GM13977 (cell line): ENCODE measurements at regions not wholly inside any gene's neighbourhood (a gene's known extent, or its start where the extent isn't known, plus 50 kb on each side); places are given as distances from the start of the nearest gene placed in this dataset.

Experiments
- DNase-seq: peaks from one replicate; pipeline ENCODE4 v3.0.0; 2012; ENCODE audit warnings: low spot score
- in situ Hi-C: fragments of 300-500 bp; cut with MboI; formaldehyde crosslinking; loops from one replicate; pipeline ENCODE4 v1.12.0; 2022; ENCODE audit warnings: low sequenced_read_pairs, low pct_unique_long_range_greater_than_20kb, mixed read lengths, inconsistent platforms; ENCODE audit not compliant: unreplicated experiment
- TF ChIP-seq, protein P1 (sequence below): IDR thresholded peaks from 2 replicates; pipeline ENCODE4 v1.5.1; 2012; ENCODE audit warnings: mild to moderate bottlenecking, control low read depth; ENCODE audit not compliant: insufficient read depth; ENCODE audit errors: extremely low read depth, missing control alignments

DNA sequence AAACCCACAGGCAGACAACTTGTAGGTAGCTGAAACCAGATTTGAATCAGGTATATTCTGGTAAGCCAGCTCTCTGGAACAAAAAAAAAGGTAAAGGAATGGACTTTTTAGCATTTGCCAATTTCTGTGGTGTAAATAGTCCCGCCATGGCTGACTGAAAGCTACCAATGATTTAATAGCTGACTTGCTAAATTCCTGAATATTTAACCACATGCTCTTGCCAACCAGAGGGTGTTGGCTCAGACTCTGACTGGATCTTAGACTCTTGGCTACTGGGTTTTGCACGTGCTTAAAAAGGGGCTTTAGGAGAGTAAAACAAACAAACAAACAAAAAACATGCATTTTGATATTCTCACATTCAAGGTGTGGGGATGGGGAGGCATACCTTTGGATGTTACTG lies 600.0 kb upstream of the CDH4 start:
- in situ Hi-C loops = no loop called here
- TF ChIP-seq, protein P1, sequence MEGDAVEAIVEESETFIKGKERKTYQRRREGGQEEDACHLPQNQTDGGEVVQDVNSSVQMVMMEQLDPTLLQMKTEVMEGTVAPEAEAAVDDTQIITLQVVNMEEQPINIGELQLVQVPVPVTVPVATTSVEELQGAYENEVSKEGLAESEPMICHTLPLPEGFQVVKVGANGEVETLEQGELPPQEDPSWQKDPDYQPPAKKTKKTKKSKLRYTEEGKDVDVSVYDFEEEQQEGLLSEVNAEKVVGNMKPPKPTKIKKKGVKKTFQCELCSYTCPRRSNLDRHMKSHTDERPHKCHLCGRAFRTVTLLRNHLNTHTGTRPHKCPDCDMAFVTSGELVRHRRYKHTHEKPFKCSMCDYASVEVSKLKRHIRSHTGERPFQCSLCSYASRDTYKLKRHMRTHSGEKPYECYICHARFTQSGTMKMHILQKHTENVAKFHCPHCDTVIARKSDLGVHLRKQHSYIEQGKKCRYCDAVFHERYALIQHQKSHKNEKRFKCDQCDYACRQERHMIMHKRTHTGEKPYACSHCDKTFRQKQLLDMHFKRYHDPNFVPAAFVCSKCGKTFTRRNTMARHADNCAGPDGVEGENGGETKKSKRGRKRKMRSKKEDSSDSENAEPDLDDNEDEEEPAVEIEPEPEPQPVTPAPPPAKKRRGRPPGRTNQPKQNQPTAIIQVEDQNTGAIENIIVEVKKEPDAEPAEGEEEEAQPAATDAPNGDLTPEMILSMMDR = no peak
- DNase-seq = no peak

DNA sequence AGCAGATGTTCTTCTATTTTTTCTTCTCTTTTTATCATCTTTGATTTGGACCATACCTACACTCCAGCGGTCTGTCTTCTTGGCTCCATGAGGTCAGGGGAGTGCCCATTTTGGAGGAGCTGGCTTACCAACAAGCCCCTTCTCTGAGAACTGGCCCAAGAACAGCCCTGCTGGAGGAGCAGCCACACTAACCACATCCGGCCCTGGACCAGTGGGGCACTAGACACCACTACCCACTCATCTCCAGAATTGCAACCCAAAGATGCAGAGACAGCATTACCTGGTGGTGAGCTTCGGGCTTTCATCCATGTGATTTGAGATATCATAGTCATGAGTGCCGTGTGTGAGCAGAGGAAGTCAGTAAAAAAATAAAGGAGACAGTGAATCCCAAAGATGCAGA lies 599.4 kb upstream of the CDH4 start:
- DNase-seq = no peak

DNA sequence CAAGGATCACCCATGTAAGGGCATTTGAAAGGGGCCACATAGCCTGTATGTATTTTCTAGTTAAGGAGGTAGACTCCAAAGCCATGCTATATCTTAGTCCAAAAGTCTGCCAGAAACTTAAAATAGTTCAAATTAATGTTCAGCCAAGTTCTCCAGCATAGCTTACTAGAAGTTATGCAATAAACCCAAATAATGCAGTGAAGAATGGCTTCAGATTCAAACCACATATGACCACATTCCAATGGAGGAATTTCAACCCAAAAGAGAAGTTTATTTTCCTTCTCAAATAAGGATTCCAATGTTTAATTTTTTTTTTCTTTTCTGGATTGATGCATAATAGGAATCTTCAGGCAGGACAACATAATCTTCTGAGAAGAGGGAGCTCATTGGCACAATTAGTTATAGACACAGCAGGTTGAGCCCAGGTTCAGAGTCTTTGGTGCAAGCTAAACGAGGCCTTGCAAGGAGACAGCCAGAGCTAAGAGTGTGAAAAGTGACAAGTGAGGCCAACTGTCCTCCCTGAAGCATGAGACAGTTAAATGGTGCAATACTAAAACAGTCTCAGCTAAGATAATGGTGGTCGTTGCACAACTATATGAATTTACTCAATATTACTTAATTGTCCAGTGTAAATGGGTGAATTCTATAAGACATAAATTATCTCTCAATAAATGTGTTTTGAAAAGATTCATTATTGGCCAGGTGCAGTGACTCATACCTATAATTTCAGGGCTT lies 598.8 kb upstream of the CDH4 start:
- in situ Hi-C loops = no loop called here
- TF ChIP-seq, protein P1 = no peak
- DNase-seq = no peak

More for the DNA sequence above, 599.4 kb upstream of the CDH4 start:
- in situ Hi-C loops = no loop called here
- TF ChIP-seq, protein P1 = no peak

DNA sequence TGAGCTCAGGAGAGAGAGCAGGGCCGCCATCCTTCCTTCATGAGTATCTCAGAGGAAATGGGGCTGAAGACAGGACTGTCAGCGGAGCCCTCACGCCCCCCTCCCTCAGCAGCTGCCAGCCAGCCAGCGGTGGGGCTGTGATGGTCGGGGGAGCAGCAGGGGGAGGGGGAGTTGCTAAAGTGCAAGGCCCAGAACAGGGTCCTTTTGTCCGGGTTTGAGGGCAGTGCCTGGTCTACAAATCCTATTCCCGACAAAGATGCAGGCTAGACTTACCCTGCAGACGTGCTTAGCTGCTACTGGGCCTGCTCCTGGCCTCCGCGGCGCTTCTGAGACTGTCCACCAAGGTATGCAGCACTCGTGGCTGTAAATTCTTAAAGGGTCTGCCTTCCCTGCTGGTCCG lies 593.4 kb upstream of the CDH4 start:
- in situ Hi-C loops = no loop called here
- no peak for DNase-seq
- TF ChIP-seq, protein P1 = no peak

DNA sequence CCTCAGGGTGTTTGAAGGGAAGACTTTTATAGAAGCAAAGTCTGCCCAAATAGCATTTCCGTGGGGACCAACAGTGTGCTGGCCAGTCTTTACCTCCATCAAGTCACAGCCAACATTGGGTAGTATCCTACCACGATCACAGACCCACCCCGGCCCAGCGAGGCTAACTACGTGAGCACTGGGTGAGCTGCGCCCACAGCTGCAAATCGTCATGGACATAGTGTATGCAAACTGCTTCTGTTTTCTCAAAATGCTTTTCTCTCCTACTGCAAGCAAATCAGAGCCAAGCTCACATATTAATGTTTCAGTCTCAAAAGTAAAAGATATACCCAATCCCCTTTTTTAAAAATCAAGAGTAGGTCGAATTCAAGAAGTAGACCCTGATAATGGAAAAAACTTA lies 592.8 kb upstream of the CDH4 start:
- no peak for DNase-seq
- TF ChIP-seq, protein P1 = no peak
- in situ Hi-C loops = no loop called here

DNA sequence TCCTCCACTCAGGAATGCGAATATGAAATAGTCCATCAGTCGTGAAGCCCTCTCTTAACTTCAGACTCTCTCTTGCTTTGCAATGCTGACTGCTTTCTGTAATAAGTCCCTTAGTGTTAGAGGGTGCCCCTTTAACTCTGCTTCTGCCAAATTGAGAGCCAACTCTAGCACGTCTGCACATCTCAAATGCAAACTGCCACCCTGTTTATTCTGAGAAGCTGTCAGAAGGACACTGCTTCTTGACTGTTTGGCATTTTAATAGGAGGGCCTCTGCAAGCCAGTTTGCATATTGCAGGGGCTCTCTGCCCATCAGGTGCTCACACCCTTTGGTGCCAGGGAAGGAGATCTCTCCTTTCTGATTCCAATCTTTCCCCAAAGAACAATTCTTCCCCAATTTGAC lies 589.8 kb upstream of the CDH4 start:
- DNase-seq = no peak
- in situ Hi-C loops = no loop called here
- TF ChIP-seq, protein P1 = no peak
